GM19455 (cell line): ENCODE measurements at regions not wholly inside any gene's neighbourhood (a gene's known extent, or its start where the extent isn't known, plus 50 kb on each side); places are given as distances from the start of the nearest gene placed in this dataset.

Source experiments
- ATAC-seq: cut with Tn5 transposase; IDR thresholded peaks from one replicate; pipeline ENCODE4 v1.9.1; 2021; ENCODE audit not compliant: unreplicated experiment

- no peak for ATAC-seq
Measured at GRCh38 chr2:151157000-151157735, 104.5 kb downstream of the RBM43 start.

- no peak for ATAC-seq
Measured at GRCh38 chr2:151156431-151156830, 105.2 kb downstream of the RBM43 start.

GRCh38 chr2:151153601-151154000 is 108.1 kb downstream of the RBM43 start:
- no peak for ATAC-seq

GRCh38 chr2:151150331-151151320 is 111.0 kb downstream of the RBM43 start:
- ATAC-seq, result no peak

- no peak for ATAC-seq
Measured at GRCh38 chr2:151138507-151138906, 123.2 kb downstream of the RBM43 start.

- ATAC-seq, result no peak
Measured at GRCh38 chr2:151137526-151137925, 124.1 kb downstream of the RBM43 start.

GRCh38 chr2:151120011-151120410 is 141.7 kb downstream of the RBM43 start:
- ATAC-seq, result no peak

- no peak for ATAC-seq
Measured at GRCh38 chr2:151119374-151119773, 142.3 kb downstream of the RBM43 start.

- no peak for ATAC-seq
Measured at GRCh38 chr2:151118269-151118668, 143.4 kb downstream of the RBM43 start.

GRCh38 chr2:151114874-151115273 is 146.8 kb downstream of the RBM43 start:
- no peak for ATAC-seq

- no peak for ATAC-seq
Measured at GRCh38 chr2:151113318-151113717, 148.3 kb downstream of the RBM43 start.

- ATAC-seq, result no peak
Measured at GRCh38 chr2:151111599-151112278, 149.9 kb downstream of the RBM43 start.

GRCh38 chr2:151106805-151107506 is 154.7 kb downstream of the RBM43 start:
- ATAC-seq, result no peak

GRCh38 chr2:151103551-151103950 is 158.1 kb downstream of the RBM43 start:
- no peak for ATAC-seq

- no peak for ATAC-seq
Measured at GRCh38 chr2:151102226-151102625, 159.4 kb downstream of the RBM43 start.

- ATAC-seq, result no peak
Measured at GRCh38 chr2:151098841-151099240, 162.8 kb downstream of the RBM43 start.

- ATAC-seq, result no peak
Measured at GRCh38 chr2:151097895-151098294, 163.8 kb downstream of the RBM43 start.

GRCh38 chr2:151097128-151097527 is 164.5 kb downstream of the RBM43 start:
- ATAC-seq, result no peak

GRCh38 chr2:151096235-151096634 is 165.4 kb downstream of the RBM43 start:
- no peak for ATAC-seq

- ATAC-seq, result no peak
Measured at GRCh38 chr2:151095463-151095862, 166.2 kb downstream of the RBM43 start.

- ATAC-seq, result no peak
Measured at GRCh38 chr2:151091583-151091982, 170.1 kb downstream of the RBM43 start.
